WTC11 (cell line): ENCODE measurements at regions not wholly inside any gene's neighbourhood (a gene's known extent, or its start where the extent isn't known, plus 50 kb on each side); places are given as distances from the start of the nearest gene placed in this dataset.

Experiments
- ATAC-seq: fragments of 200-7000 bp; cut with Tn5 transposase; 2 replicates; pipeline ENCODE4 v1.10.0; 2021; ENCODE audit warnings: mild to moderate bottlenecking, moderate library complexity
- CTCF ChIA-PET: fragments of 300-600 bp; sonication (Branson Sonifier 250); formaldehyde crosslinking; loops from one replicate; lab custom pipeline; 2021; ENCODE audit warnings: antibody characterized with exemption; lab: Charles Lee
- POLR2A ChIA-PET: fragments of 350-600 bp; sonication (Branson Sonifier 250); formaldehyde crosslinking; loops from one replicate; lab custom pipeline; 2021; ENCODE audit warnings: antibody characterized with exemption; lab: Charles Lee
- DNase-seq: peaks from one replicate; pipeline ENCODE4 v3.0.0; 2021; ENCODE audit warnings: low spot score
- H3K27ac Mint-ChIP-seq: 2 replicates; pipeline ENCODE4 v1.8.0; 2021; ENCODE audit warnings: mixed read lengths
- H3K27me3 Mint-ChIP-seq: 2 replicates; pipeline ENCODE4 v1.8.0; 2021; ENCODE audit warnings: low read depth, mild to moderate bottlenecking, moderate library complexity, mixed read lengths
- H3K36me3 Mint-ChIP-seq: 2 replicates; pipeline ENCODE4 v1.8.0; 2021; ENCODE audit warnings: mixed read lengths
- H3K4me1 Mint-ChIP-seq: 2 replicates; pipeline ENCODE4 v1.8.0; 2022; ENCODE audit warnings: mixed read lengths
- H3K4me3 Mint-ChIP-seq: 2 replicates; pipeline ENCODE4 v1.8.0; 2021; ENCODE audit warnings: mild to moderate bottlenecking, moderate library complexity, mixed read lengths
- H3K9me3 Mint-ChIP-seq: 2 replicates; pipeline ENCODE4 v1.8.0; 2021; ENCODE audit warnings: mixed read lengths
- AFF4 ChIP-seq: sonication (generic); formaldehyde crosslinking; IDR thresholded peaks from 2 replicates; pipeline ENCODE4 v1.8.1; 2023; ENCODE audit warnings: mild to moderate bottlenecking, missing genetic modification reagents, borderline replicate concordance
- CREM ChIP-seq: sonication (generic); formaldehyde crosslinking; IDR thresholded peaks from 2 replicates; pipeline ENCODE4 v1.8.1; 2022; ENCODE audit warnings: mild to moderate bottlenecking, missing genetic modification reagents, moderate library complexity
- ERG ChIP-seq: fragments of 250-450 bp; sonication (Bioruptor Pico); IDR thresholded peaks from 2 replicates; pipeline ENCODE4 v1.8.0; 2021; ENCODE audit warnings: mild to moderate bottlenecking
- GABPB1 ChIP-seq: sonication (generic); formaldehyde crosslinking; IDR thresholded peaks from 2 replicates; pipeline ENCODE4 v1.8.1; 2023; ENCODE audit warnings: mild to moderate bottlenecking, missing genetic modification reagents
- HMGXB4 ChIP-seq: sonication (generic); formaldehyde crosslinking; IDR thresholded peaks from 2 replicates; pipeline ENCODE4 v1.8.1; 2023; ENCODE audit warnings: mild to moderate bottlenecking, moderate library complexity, missing genetic modification reagents
- IRF1 ChIP-seq: sonication (generic); formaldehyde crosslinking; IDR thresholded peaks from 2 replicates; pipeline ENCODE4 v1.8.0; 2023; ENCODE audit warnings: missing genetic modification reagents
- MLX ChIP-seq: sonication (generic); formaldehyde crosslinking; IDR thresholded peaks from 2 replicates; pipeline ENCODE4 v1.8.1; 2023; ENCODE audit warnings: mild to moderate bottlenecking, missing genetic modification reagents, moderate library complexity
- PREB ChIP-seq: sonication (generic); formaldehyde crosslinking; IDR thresholded peaks from 2 replicates; pipeline ENCODE4 v1.8.1; 2022; ENCODE audit warnings: mild to moderate bottlenecking, missing genetic modification reagents, moderate library complexity, borderline replicate concordance
- SOX15 ChIP-seq: fragments of 250-450 bp; sonication (Bioruptor Pico); IDR thresholded peaks from 2 replicates; pipeline ENCODE4 v1.9.0; 2021; ENCODE audit warnings: mild to moderate bottlenecking
- STAT6 ChIP-seq: sonication (generic); formaldehyde crosslinking; conservative IDR thresholded peaks from 2 replicates; pipeline ENCODE4 v1.8.1; 2023; ENCODE audit warnings: mild to moderate bottlenecking, low read depth, missing genetic modification reagents, moderate library complexity
- USF1 ChIP-seq: sonication (generic); formaldehyde crosslinking; IDR thresholded peaks from 2 replicates; pipeline ENCODE4 v1.8.0; 2022; ENCODE audit warnings: mild to moderate bottlenecking, missing genetic modification reagents
- USF2 ChIP-seq: sonication (generic); formaldehyde crosslinking; IDR thresholded peaks from 2 replicates; pipeline ENCODE4 v1.8.1; 2023; ENCODE audit warnings: mild to moderate bottlenecking, missing genetic modification reagents, moderate library complexity
- ZNF263 ChIP-seq: sonication (generic); formaldehyde crosslinking; IDR thresholded peaks from 2 replicates; pipeline ENCODE4 v1.8.1; 2022; ENCODE audit warnings: low read depth, mild to moderate bottlenecking, moderate library complexity, missing genetic modification reagents

- no peak for DNase-seq
- H3K9me3 Mint-ChIP-seq: no peaks in the 10 kb centered on the region
- no peak for ATAC-seq
These were observed 246.3 kb upstream of the MYT1L start for GRCh38 chr2:2577407-2577831.

GRCh38 chr2:2575870-2576386 lies 244.9 kb upstream of the MYT1L start:
- no peak for DNase-seq
- no peak overlapping the region for H3K4me3 Mint-ChIP-seq
- no peaks in the 10 kb centered on the region for H3K36me3 Mint-ChIP-seq
- H3K9me3 Mint-ChIP-seq: no peaks in the 10 kb centered on the region
- no peak for TF ChIP-seq MLX (CRISPR knock-in tag)
- ChIA-PET POLR2A (no interaction called here), CTCF (no interaction called here)
- no peaks in the 10 kb centered on the region for H3K27me3 Mint-ChIP-seq
- H3K27ac Mint-ChIP-seq: no peak overlapping the region
- no peak for ATAC-seq
- H3K4me1 Mint-ChIP-seq: peaks cover 2% of the 10 kb centered on the region; the same call in 1 of the 2 replicates

More at GRCh38 chr2:2577407-2577831, 246.3 kb upstream of the MYT1L start:
- Mint-ChIP-seq H3K27me3 (no peaks in the 10 kb centered on the region), H3K4me3 (no peak overlapping the region), H3K4me1 (peaks cover 2% of the 10 kb centered on the region; the same call in 1 of the 2 replicates), H3K27ac (no peak overlapping the region)
- TF ChIP-seq CREM (CRISPR knock-in tag) (no peak), PREB (no peak), AFF4 (no peak), ERG (CRISPR knock-in tag) (no peak)
- TF ChIP-seq, all 79 proteins: peak for 0
- POLR2A ChIA-PET: no interaction called here
- CTCF ChIA-PET: no interaction called here
- no peaks in the 10 kb centered on the region for H3K36me3 Mint-ChIP-seq

GRCh38 chr2:2575181-2575577 lies 244.1 kb upstream of the MYT1L start:
- no peaks in the 10 kb centered on the region for H3K36me3 Mint-ChIP-seq
- H3K27ac Mint-ChIP-seq: no peak overlapping the region
- no peak for DNase-seq
- ChIA-PET POLR2A (no interaction called here), CTCF (interaction anchor here (0.7 kb wide), 1 partner anchor 20 kb away, joined by 3 read pairs; no protein-coding TSS in a partner anchor)
- H3K9me3 Mint-ChIP-seq: no peaks in the 10 kb centered on the region
- H3K4me3 Mint-ChIP-seq: no peak overlapping the region
- H3K4me1 Mint-ChIP-seq: peaks cover 2% of the 10 kb centered on the region; the same call in 1 of the 2 replicates
- ATAC-seq: no peak
- no peaks in the 10 kb centered on the region for H3K27me3 Mint-ChIP-seq
- TF ChIP-seq USF2 (CRISPR knock-in tag) (no peak), HMGXB4 (CRISPR knock-in tag) (no peak), GABPB1 (no peak), STAT6 (CRISPR knock-in tag) (no peak), ZNF263 (CRISPR knock-in tag) (no peak), IRF1 (no peak), USF1 (no peak), CREM (CRISPR knock-in tag) (no peak), SOX15 (no peak)
